WTC11 (cell line): ENCODE measurements at regions not wholly inside any gene's neighbourhood (a gene's known extent, or its start where the extent isn't known, plus 50 kb on each side); places are given as distances from the start of the nearest gene placed in this dataset.

Experiments
- ATAC-seq: fragments of 200-7000 bp; cut with Tn5 transposase; 2 replicates; pipeline ENCODE4 v1.10.0; 2021; ENCODE audit warnings: mild to moderate bottlenecking, moderate library complexity
- CTCF ChIA-PET: fragments of 300-600 bp; sonication (Branson Sonifier 250); formaldehyde crosslinking; loops from one replicate; lab custom pipeline; 2021; ENCODE audit warnings: antibody characterized with exemption; lab: Charles Lee
- POLR2A ChIA-PET: fragments of 350-600 bp; sonication (Branson Sonifier 250); formaldehyde crosslinking; loops from one replicate; lab custom pipeline; 2021; ENCODE audit warnings: antibody characterized with exemption; lab: Charles Lee
- DNase-seq: peaks from one replicate; pipeline ENCODE4 v3.0.0; 2021; ENCODE audit warnings: low spot score
- H3K27ac Mint-ChIP-seq: 2 replicates; pipeline ENCODE4 v1.8.0; 2021; ENCODE audit warnings: mixed read lengths
- H3K27me3 Mint-ChIP-seq: 2 replicates; pipeline ENCODE4 v1.8.0; 2021; ENCODE audit warnings: low read depth, mild to moderate bottlenecking, moderate library complexity, mixed read lengths
- H3K36me3 Mint-ChIP-seq: 2 replicates; pipeline ENCODE4 v1.8.0; 2021; ENCODE audit warnings: mixed read lengths
- H3K4me1 Mint-ChIP-seq: 2 replicates; pipeline ENCODE4 v1.8.0; 2022; ENCODE audit warnings: mixed read lengths
- H3K4me3 Mint-ChIP-seq: 2 replicates; pipeline ENCODE4 v1.8.0; 2021; ENCODE audit warnings: mild to moderate bottlenecking, moderate library complexity, mixed read lengths
- H3K9me3 Mint-ChIP-seq: 2 replicates; pipeline ENCODE4 v1.8.0; 2021; ENCODE audit warnings: mixed read lengths
- ATF2 ChIP-seq: sonication (generic); formaldehyde crosslinking; IDR thresholded peaks from 2 replicates; pipeline ENCODE4 v1.8.1; 2022; ENCODE audit warnings: low read depth, missing genetic modification reagents, borderline replicate concordance
- ATF6 ChIP-seq: sonication (generic); formaldehyde crosslinking; IDR thresholded peaks from 2 replicates; pipeline ENCODE4 v1.8.1; 2023; ENCODE audit warnings: mild to moderate bottlenecking, missing genetic modification reagents
- CBFB ChIP-seq: sonication (generic); formaldehyde crosslinking; IDR thresholded peaks from 2 replicates; pipeline ENCODE4 v1.8.1; 2022; ENCODE audit warnings: mild to moderate bottlenecking, low read depth, missing genetic modification reagents
- CDX4 ChIP-seq: fragments of 250-450 bp; sonication (Bioruptor Pico); IDR thresholded peaks from 2 replicates; pipeline ENCODE4 v1.9.0; 2021; ENCODE audit warnings: moderate library complexity, mild to moderate bottlenecking, inconsistent platforms, borderline replicate concordance
- E2F5 ChIP-seq: sonication (generic); formaldehyde crosslinking; IDR thresholded peaks from 2 replicates; pipeline ENCODE4 v1.8.1; 2022; ENCODE audit warnings: mild to moderate bottlenecking, moderate library complexity, missing genetic modification reagents
- EMX1 ChIP-seq: fragments of 250-450 bp; sonication (Bioruptor Pico); IDR thresholded peaks from 2 replicates; pipeline ENCODE4 v1.8.0; 2021; ENCODE audit warnings: mild to moderate bottlenecking
- FOXJ3 ChIP-seq: sonication (generic); formaldehyde crosslinking; IDR thresholded peaks from 2 replicates; pipeline ENCODE4 v1.9.0; 2021; ENCODE audit warnings: missing genetic modification reagents, mild to moderate bottlenecking, borderline replicate concordance
- GRHL2 ChIP-seq: fragments of 250-450 bp; sonication (Bioruptor Pico); IDR thresholded peaks from 2 replicates; pipeline ENCODE4 v1.8.0; 2022; ENCODE audit warnings: mild to moderate bottlenecking, moderate library complexity; ENCODE audit not compliant: insufficient replicate concordance, severe bottlenecking
- GTF2I ChIP-seq: fragments of 250-450 bp; sonication (Bioruptor Pico); conservative IDR thresholded peaks from 2 replicates; pipeline ENCODE4 v1.4.0; 2021; ENCODE audit warnings: mild to moderate bottlenecking
- IRF2 ChIP-seq: sonication (generic); formaldehyde crosslinking; IDR thresholded peaks from 2 replicates; pipeline ENCODE4 v1.8.0; 2022; ENCODE audit warnings: low read depth, missing genetic modification reagents, borderline replicate concordance
- NR3C1 ChIP-seq: sonication (generic); formaldehyde crosslinking; conservative IDR thresholded peaks from 2 replicates; pipeline ENCODE4 v1.8.1; 2023; ENCODE audit warnings: low read depth, mild to moderate bottlenecking, missing genetic modification reagents
- ZNF396 ChIP-seq: fragments of 250-450 bp; sonication (Bioruptor Pico); IDR thresholded peaks from 2 replicates; pipeline ENCODE4 v1.8.0; 2021; ENCODE audit warnings: mild to moderate bottlenecking, moderate library complexity, borderline replicate concordance
- ZNF425 ChIP-seq: fragments of 250-450 bp; sonication (Bioruptor Pico); conservative IDR thresholded peaks from 2 replicates; pipeline ENCODE4 v1.9.0; 2021; ENCODE audit warnings: mild to moderate bottlenecking

- ChIA-PET CTCF (no interaction called here), POLR2A (no interaction called here)
- Mint-ChIP-seq H3K9me3 (no peaks in the 10 kb centered on the region), H3K4me1 (peaks cover 9% of the 10 kb centered on the region), H3K27ac (no peak overlapping the region)
- ATAC-seq: no peak
- TF ChIP-seq E2F5 (CRISPR knock-in tag) (no peak), ZNF396 (CRISPR knock-in tag) (no peak), GTF2I (CRISPR knock-in tag) (no peak), EMX1 (CRISPR knock-in tag) (no peak), FOXJ3 (CRISPR knock-in tag) (no peak)
- TF ChIP-seq, all 79 proteins: peak for 0
- DNase-seq: no peak
- H3K27me3 Mint-ChIP-seq: no peaks in the 10 kb centered on the region
- no peak overlapping the region for H3K4me3 Mint-ChIP-seq
- no peaks in the 10 kb centered on the region for H3K36me3 Mint-ChIP-seq
These were observed 476.8 kb upstream of the C9orf72 start for GRCh38 chr9:28050046-28050445.

GRCh38 chr9:28050941-28051340, 477.7 kb upstream of the C9orf72 start:
- no peaks in the 10 kb centered on the region for H3K9me3 Mint-ChIP-seq
- no peak for DNase-seq
- H3K27ac Mint-ChIP-seq: no peak overlapping the region
- POLR2A ChIA-PET: no interaction called here
- H3K36me3 Mint-ChIP-seq: no peaks in the 10 kb centered on the region
- no peak for ATAC-seq
- TF ChIP-seq NR3C1 (CRISPR knock-in tag): no peak
- no peak for TF ChIP-seq CDX4 (CRISPR knock-in tag)
- no peak for TF ChIP-seq ATF2
- TF ChIP-seq ZNF425 (CRISPR knock-in tag): no peak
- TF ChIP-seq GRHL2 (CRISPR knock-in tag): no peak
- H3K27me3 Mint-ChIP-seq: no peaks in the 10 kb centered on the region
- no peak overlapping the region for H3K4me3 Mint-ChIP-seq
- H3K4me1 Mint-ChIP-seq: peaks cover 12% of the 10 kb centered on the region
- CTCF ChIA-PET: interaction anchor here (1.0 kb wide), 1 partner anchor 23 kb away, joined by 3 read pairs; no protein-coding TSS in a partner anchor

- no peak overlapping the region for H3K4me3 Mint-ChIP-seq
- H3K9me3 Mint-ChIP-seq: no peaks in the 10 kb centered on the region
- ATAC-seq (no peak), DNase-seq (no peak)
- no peaks in the 10 kb centered on the region for H3K36me3 Mint-ChIP-seq
- no peak overlapping the region for H3K27ac Mint-ChIP-seq
- ChIA-PET CTCF (interaction anchor here (1.0 kb wide), 1 partner anchor 22 kb away, joined by 3 read pairs; no protein-coding TSS in a partner anchor), POLR2A (no interaction called here)
- H3K4me1 Mint-ChIP-seq: peaks cover 16% of the 10 kb centered on the region
- TF ChIP-seq IRF2 (CRISPR knock-in tag) (no peak), CBFB (CRISPR knock-in tag) (no peak), ATF6 (CRISPR knock-in tag) (no peak), E2F5 (CRISPR knock-in tag) (no peak), ATF2 (no peak)
- H3K27me3 Mint-ChIP-seq: no peaks in the 10 kb centered on the region
These were observed 478.6 kb upstream of the C9orf72 start for GRCh38 chr9:28051559-28052503.
